ENCODE measurements at regions not wholly inside any gene's neighbourhood (a gene's known extent, or its start where the extent isn't known, plus 50 kb on each side); places are given as distances from the start of the nearest gene placed in this dataset.
"Not testable (repeated sequence)": the region's sequence is repeated elsewhere in the genome, so short reads cannot be mapped to it uniquely, and the experiment has no call there.

- DNase-seq = no peak
Observed at GRCh38 chr14:38704220-38704619, 398.8 kb downstream of the SEC23A start.

GRCh38 chr14:38696925-38697324 lies 406.1 kb downstream of the SEC23A start:
- no peak for DNase-seq

DNA sequence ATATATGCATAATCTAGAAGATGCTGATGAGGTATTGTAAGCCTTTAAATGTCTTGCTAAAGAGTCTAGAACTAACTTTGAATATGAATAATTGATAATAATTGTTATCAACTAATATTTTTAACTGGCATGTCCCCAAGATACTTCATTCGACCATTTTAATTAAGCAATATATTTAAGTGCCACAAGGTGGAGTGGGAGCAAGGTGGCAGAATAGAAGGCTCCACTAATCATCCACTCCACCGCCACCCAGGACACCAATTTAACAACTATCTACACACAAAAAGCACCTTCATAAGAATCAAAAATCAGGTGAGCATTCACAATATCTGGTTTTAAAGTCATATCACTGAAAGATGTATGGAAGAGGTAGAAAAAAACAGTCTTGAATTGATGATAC lies 409.6 kb downstream of the SEC23A start:
- no peak for DNase-seq

DNA sequence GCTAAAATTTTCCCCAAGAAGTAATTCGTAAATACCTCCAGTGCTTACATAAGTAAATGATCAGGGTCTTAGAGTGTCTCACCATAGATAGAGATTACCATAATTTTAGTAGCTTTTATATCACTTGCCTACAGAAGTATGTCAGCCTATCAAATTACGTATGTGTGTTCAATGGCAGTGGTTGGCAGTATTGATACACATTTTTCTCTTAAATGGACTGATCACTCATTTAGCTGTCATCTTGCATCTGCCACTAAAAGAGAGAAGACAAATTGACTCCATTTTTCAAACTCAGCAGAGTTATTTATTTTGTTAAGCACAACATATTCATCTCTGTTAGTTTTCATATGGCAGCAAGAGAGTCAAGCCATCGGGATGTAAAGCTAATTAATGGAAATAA lies 413.1 kb upstream of the CLEC14A start:
- no peak for DNase-seq

GRCh38 chr14:38663382-38663781 lies 407.5 kb upstream of the CLEC14A start:
- DNase-seq = no peak

DNA sequence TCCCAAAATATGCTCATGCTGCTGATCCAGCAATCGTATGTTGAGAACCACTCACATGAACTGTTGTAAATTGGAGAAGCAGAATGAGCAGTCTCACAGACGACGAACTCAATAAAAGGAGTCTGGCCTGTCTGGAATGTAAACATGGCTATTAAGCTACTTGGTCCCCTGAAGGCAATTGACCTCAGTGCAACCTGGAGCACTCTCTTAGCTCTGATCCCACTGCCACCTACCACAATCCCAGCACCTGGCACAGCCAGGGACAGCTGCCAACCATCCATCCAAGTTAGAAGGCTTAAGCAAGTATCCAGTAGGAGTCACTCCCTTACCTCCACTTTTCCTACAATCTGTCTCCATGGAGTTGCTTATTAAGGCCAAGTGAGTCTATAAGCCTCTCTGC lies 406.9 kb upstream of the CLEC14A start:
- no peak for DNase-seq

GRCh38 chr14:38646391-38646790 lies 390.5 kb upstream of the CLEC14A start:
- DNase-seq = no peak

GRCh38 chr14:38634913-38635312 lies 379.0 kb upstream of the CLEC14A start:
- not testable (repeated sequence) for DNase-seq

- DNase-seq = no peak
Observed at GRCh38 chr14:38629412-38629811, 373.5 kb upstream of the CLEC14A start.

- DNase-seq = no peak
Observed at GRCh38 chr14:38627163-38627562, 371.3 kb upstream of the CLEC14A start.

DNA sequence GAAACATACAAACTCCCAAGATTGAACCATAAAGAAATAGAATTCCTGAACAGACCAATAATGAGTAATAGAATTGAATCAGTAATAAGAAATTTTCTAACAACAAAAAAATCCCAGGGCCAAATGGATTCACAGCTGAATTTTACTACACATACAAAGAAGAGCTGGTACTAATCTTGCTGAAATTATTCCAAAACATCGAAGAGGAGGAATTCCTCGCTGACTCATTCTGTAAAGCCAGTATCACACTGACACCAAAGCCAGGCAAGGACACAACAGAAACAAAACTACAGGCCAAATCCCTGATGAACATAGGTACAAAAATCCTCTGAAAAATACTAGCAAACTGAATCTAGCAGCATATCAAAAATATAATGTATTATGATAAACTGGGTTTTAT lies 367.8 kb upstream of the CLEC14A start:
- no peak for DNase-seq

- no peak for DNase-seq
Observed at GRCh38 chr14:38618514-38618913, 362.6 kb upstream of the CLEC14A start.

GRCh38 chr14:38616959-38617358 lies 361.1 kb upstream of the CLEC14A start:
- DNase-seq = no peak

GRCh38 chr14:38611928-38612327 lies 356.0 kb upstream of the CLEC14A start:
- DNase-seq = no peak

GRCh38 chr14:38608244-38608643 lies 352.4 kb upstream of the CLEC14A start:
- DNase-seq = no peak

GRCh38 chr14:38605193-38606114 lies 349.6 kb upstream of the CLEC14A start:
- DNase-seq = no peak

DNA sequence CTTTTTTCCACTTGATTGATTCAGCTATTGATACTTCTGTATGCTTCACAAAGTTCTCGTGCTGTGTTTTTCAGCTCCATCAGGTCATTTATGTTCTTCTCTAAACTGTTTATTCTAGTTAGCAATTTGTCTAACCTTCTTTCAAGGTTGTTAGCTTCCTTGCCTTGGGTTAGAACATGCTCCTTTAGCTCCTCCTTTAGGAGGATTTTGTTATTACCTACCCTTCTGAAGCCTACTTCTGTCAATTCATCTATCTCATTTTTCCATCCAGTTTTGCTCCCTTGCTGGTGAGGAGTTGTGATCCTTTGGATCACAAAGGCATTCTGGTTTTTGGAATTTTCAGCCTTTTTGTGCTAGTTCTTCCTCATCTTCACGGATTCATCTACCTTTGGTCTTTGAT lies 344.7 kb upstream of the CLEC14A start:
- not testable (repeated sequence) for DNase-seq

DNA sequence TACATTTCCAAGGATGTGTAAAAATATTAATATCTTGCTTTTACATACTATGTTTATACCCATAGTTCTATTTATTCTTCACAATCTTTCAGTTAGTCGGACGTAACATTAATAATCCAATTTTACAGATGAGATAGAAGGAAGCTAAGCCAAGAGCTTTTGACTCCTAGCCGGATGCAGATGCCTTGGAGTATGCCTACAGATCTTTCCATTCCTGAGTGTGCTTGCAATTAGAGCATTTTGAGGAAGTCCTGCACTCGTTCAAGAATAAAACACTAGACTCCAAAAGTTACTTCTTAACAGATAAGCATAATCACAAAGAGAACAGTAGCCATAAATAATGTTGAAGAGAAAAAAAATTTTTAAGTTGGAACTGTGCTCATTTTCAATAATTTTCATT lies 337.6 kb upstream of the CLEC14A start:
- no peak for DNase-seq

- no peak for DNase-seq
Observed at GRCh38 chr14:38592764-38593442, 337.0 kb upstream of the CLEC14A start.

- DNase-seq = no peak
Observed at GRCh38 chr14:38589747-38590350, 334.0 kb upstream of the CLEC14A start.

- no peak for DNase-seq
Observed at GRCh38 chr14:38583471-38583870, 327.6 kb upstream of the CLEC14A start.

DNA sequence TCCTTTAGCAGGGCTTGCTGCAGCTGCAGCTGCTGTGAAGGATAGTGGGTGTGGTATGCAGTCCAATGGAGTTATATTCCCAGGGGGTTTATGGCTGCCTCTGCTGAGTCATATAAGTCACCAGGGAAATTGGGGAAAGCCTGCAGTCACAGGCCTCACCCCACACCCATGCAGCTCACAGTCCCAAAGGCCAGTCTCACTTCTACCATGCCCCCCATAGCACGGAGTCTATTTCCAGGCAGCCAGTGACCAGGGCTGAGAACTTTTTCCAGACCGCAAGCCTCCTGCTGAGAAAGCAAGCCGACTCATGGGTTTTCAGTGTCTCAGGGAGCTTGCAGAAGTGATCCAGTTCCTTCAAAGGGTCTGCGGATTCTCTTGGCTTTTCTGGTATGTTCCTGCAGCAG lies 322.4 kb upstream of the CLEC14A start:
- DNase-seq = no peak

DNA sequence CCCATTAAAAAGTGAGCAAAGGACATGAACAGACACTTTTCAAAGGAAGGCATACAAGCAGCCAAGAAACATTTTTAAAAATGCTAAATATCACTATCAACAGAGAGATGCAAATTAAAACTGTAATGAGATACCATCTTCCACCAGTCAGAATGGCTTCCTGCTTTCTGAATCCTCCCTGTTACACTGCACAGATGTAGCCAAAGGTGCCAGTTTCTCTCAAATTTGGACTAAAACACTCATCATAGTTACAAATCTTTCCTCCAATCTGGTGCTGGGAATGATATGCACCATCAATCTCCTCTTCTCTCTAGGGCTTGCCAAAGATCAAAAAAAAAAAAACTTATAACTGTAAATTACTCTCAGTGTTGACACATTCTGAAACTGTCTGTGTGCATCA lies 311.8 kb upstream of the CLEC14A start:
- DNase-seq = no peak

GRCh38 chr14:38561657-38562056 lies 305.8 kb upstream of the CLEC14A start:
- DNase-seq = no peak

Data from midbrain (tissue), 1 donor.